Stomach (tissue), 4 donors: ENCODE measurements at regions not wholly inside any gene's neighbourhood (a gene's known extent, or its start where the extent isn't known, plus 50 kb on each side); places are given as distances from the start of the nearest gene placed in this dataset.

Source experiments
- CTCF ChIP-seq, 7 experiments: fragments of 450-650 bp in 4 of 7; fragments of 200-600 bp in 3 of 7; sonication (generic) in 3 of 7; IDR thresholded peaks; one replicate each; pipeline ENCODE4 v1.5.1; 2016 to 2019; ENCODE audit warnings: antibody characterized with exemption in 7 of 7, control low read depth in 2 of 7, mild to moderate bottlenecking in 1 of 7
- POLR2AphosphoS5 ChIP-seq, 3 donors: sonication (generic); formaldehyde crosslinking; IDR thresholded peaks; one replicate each; pipeline ENCODE4 v1.6.1; 2016; ENCODE audit warnings: antibody characterized with exemption in 3 of 3

GRCh38 chr16:6104428-6104827 lies 1006.8 kb upstream of the EEF2KMT start:
- no peak for TF ChIP-seq CTCF (IDR thresholded peaks at IDR 0.05)
- TF ChIP-seq POLR2AphosphoS5 (IDR thresholded peaks at IDR 0.05), result no peak
